ENCODE measurements at regions not wholly inside any gene's neighbourhood (a gene's known extent, or its start where the extent isn't known, plus 50 kb on each side); places are given as distances from the start of the nearest gene placed in this dataset.

- Histone ChIP-seq H3K36me3 (ENCODE audit: low read depth) (no peaks in the 10 kb centered on the region), H3K27me3 (ENCODE audit: insufficient read depth, low read depth) (no peaks in the 10 kb centered on the region), H2AFZ (no peak overlapping the region), H3K27ac (no peak overlapping the region), H3K9me2 (ENCODE audit: insufficient read depth) (no peaks in the 10 kb centered on the region), H3K4me1 (replicated peaks; ENCODE audit: insufficient read depth) (no peaks in the 10 kb centered on the region), H3F3A (ENCODE audit: insufficient read depth, low read depth) (no peaks in the 10 kb centered on the region), H3K9me3 (ENCODE audit: insufficient read depth, low read depth) (no peaks in the 10 kb centered on the region), H3K4me3 (no peak overlapping the region), H3K4me2 (no peak overlapping the region), H4K20me1 (ENCODE audit: insufficient read depth) (no peaks in the 10 kb centered on the region), H3K79me2 (ENCODE audit: low read depth) (no peaks in the 10 kb centered on the region)
- ChIA-PET CTCF (no interaction called here), POLR2A (ENCODE audit: unreplicated experiment) (no interaction called here)
- no peak for DNase-seq
- no TSS peak for BruUV-seq (replicated peaks)
- TF ChIP-seq EZH2 (IDR thresholded peaks at IDR 0.05; ENCODE audit: low read depth) (no peak), CTCF (conservative IDR thresholded peaks at IDR 0.05) (no peak)
- intact Hi-C loops (cut with micrococcal nuclease; ENCODE audit: unreplicated experiment), result no loop called here
These were observed 1145.5 kb upstream of the PCDH10 start for GRCh38 chr4:132003593-132003992.

- no peaks in the 10 kb centered on the region for H3K9me2 ChIP-seq (ENCODE audit: insufficient read depth)
- no peaks in the 10 kb centered on the region for H3K4me1 ChIP-seq (replicated peaks; ENCODE audit: insufficient read depth)
- H2AFZ ChIP-seq, result no peak overlapping the region
- TF ChIP-seq EZH2 (IDR thresholded peaks at IDR 0.05; ENCODE audit: low read depth), result no peak
- TF ChIP-seq CTCF (conservative IDR thresholded peaks at IDR 0.05), result no peak
- H3K27ac ChIP-seq, result no peak overlapping the region
- no peaks in the 10 kb centered on the region for H3K79me2 ChIP-seq (ENCODE audit: low read depth)
- CTCF ChIA-PET, result no interaction called here
- H3K27me3 ChIP-seq (ENCODE audit: insufficient read depth, low read depth), result no peaks in the 10 kb centered on the region
- DNase-seq, result no peak
- intact Hi-C loops (cut with micrococcal nuclease; ENCODE audit: unreplicated experiment), result no loop called here
- POLR2A ChIA-PET (ENCODE audit: unreplicated experiment), result no interaction called here
- H3K4me3 ChIP-seq, result no peak overlapping the region
- H3K9me3 ChIP-seq (ENCODE audit: insufficient read depth, low read depth), result no peaks in the 10 kb centered on the region
- H3K36me3 ChIP-seq (ENCODE audit: low read depth), result no peaks in the 10 kb centered on the region
- BruUV-seq (replicated peaks), result no TSS peak
- H3K4me2 ChIP-seq, result no peak overlapping the region
- H4K20me1 ChIP-seq (ENCODE audit: insufficient read depth), result no peaks in the 10 kb centered on the region
- H3F3A ChIP-seq (ENCODE audit: insufficient read depth, low read depth), result no peaks in the 10 kb centered on the region
These were observed 1133.8 kb upstream of the PCDH10 start for GRCh38 chr4:132015321-132015720.

- BruUV-seq (replicated peaks), result no TSS peak
- H3K9me2 ChIP-seq (ENCODE audit: insufficient read depth), result no peaks in the 10 kb centered on the region
- TF ChIP-seq CTCF (conservative IDR thresholded peaks at IDR 0.05), result no peak
- no peak for TF ChIP-seq EZH2 (IDR thresholded peaks at IDR 0.05; ENCODE audit: low read depth)
- POLR2A ChIA-PET (ENCODE audit: unreplicated experiment), result no interaction called here
- no peaks in the 10 kb centered on the region for H3K36me3 ChIP-seq (ENCODE audit: low read depth)
- intact Hi-C loops (cut with micrococcal nuclease; ENCODE audit: unreplicated experiment), result no loop called here
- H3K27me3 ChIP-seq (ENCODE audit: insufficient read depth, low read depth), result no peaks in the 10 kb centered on the region
- H3K79me2 ChIP-seq (ENCODE audit: low read depth), result no peaks in the 10 kb centered on the region
- CTCF ChIA-PET, result no interaction called here
- H4K20me1 ChIP-seq (ENCODE audit: insufficient read depth), result no peaks in the 10 kb centered on the region
- no peak for DNase-seq
- no peak overlapping the region for H2AFZ ChIP-seq
- no peak overlapping the region for H3K4me3 ChIP-seq
- no peaks in the 10 kb centered on the region for H3K4me1 ChIP-seq (replicated peaks; ENCODE audit: insufficient read depth)
- no peaks in the 10 kb centered on the region for H3K9me3 ChIP-seq (ENCODE audit: insufficient read depth, low read depth)
- H3K27ac ChIP-seq, result no peak overlapping the region
- no peak overlapping the region for H3K4me2 ChIP-seq
- H3F3A ChIP-seq (ENCODE audit: insufficient read depth, low read depth), result no peaks in the 10 kb centered on the region
These were observed 1132.3 kb upstream of the PCDH10 start for GRCh38 chr4:132016703-132017350.

Measured in PC-9 (cell line).